ENCODE measurements at regions not wholly inside any gene's neighbourhood (a gene's known extent, or its start where the extent isn't known, plus 50 kb on each side); places are given as distances from the start of the nearest gene placed in this dataset.
"Not testable (repeated sequence)": the region's sequence is repeated elsewhere in the genome, so short reads cannot be mapped to it uniquely, and the experiment has no call there.

- H3K9me3 ChIP-seq, result no peaks in the 10 kb centered on the region
- H3K27ac ChIP-seq, result no peak overlapping the region
- DNase-seq, result no peak
- H3K36me3 ChIP-seq, result no peaks in the 10 kb centered on the region
- intact Hi-C loops (cut with DNase I; ENCODE audit: low total_unique reads), result no loop called here
- H3K27me3 ChIP-seq, result no peaks in the 10 kb centered on the region
- H3K4me1 ChIP-seq, result no peaks in the 10 kb centered on the region
- H3K4me3 ChIP-seq, result no peak overlapping the region
- TF ChIP-seq POLR2A (IDR thresholded peaks at IDR 0.05), result no peak
- TF ChIP-seq, protein P1, sequence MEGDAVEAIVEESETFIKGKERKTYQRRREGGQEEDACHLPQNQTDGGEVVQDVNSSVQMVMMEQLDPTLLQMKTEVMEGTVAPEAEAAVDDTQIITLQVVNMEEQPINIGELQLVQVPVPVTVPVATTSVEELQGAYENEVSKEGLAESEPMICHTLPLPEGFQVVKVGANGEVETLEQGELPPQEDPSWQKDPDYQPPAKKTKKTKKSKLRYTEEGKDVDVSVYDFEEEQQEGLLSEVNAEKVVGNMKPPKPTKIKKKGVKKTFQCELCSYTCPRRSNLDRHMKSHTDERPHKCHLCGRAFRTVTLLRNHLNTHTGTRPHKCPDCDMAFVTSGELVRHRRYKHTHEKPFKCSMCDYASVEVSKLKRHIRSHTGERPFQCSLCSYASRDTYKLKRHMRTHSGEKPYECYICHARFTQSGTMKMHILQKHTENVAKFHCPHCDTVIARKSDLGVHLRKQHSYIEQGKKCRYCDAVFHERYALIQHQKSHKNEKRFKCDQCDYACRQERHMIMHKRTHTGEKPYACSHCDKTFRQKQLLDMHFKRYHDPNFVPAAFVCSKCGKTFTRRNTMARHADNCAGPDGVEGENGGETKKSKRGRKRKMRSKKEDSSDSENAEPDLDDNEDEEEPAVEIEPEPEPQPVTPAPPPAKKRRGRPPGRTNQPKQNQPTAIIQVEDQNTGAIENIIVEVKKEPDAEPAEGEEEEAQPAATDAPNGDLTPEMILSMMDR (IDR thresholded peaks at IDR 0.05), result no peak
Measured at GRCh38 chr1:212512816-212513559, 80.3 kb downstream of the NENF start.

- intact Hi-C loops (cut with DNase I; ENCODE audit: low total_unique reads), result no loop called here
Measured at GRCh38 chr1:212513586-212513985, 80.9 kb downstream of the NENF start.

DNA sequence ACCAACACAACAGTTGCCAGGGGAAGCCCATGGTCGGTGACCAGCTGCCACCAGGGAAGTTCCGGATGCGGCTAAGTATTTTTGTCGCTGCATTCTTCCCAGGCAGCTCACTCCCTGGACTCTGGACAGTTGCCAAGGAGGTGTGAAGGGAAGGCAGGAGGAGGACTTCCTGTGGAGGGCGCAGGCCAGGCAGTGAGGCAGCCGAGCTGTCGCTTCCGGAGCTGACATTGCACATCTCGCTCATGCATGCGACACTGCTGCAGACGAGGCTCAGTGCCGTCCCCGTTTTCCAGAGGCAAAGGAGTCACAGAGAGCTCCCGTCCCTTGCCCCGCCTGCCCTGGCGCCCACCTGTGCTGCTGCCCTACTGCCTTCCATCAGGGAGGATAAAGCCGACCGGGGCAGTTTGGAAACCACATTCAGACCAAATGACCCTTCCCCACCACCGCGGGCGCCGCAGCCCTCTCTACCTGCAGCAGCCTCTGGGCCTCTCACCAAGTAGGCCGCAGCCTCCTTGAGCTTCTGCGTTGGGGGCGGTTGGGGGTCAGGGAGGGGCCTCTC is 81.4 kb downstream of the NENF start:
- DNase-seq, result no peak
- H3K27ac ChIP-seq, result no peak overlapping the region
- H3K4me3 ChIP-seq, result no peak overlapping the region

More at GRCh38 chr1:212513586-212513985, 80.9 kb downstream of the NENF start:
- no peak overlapping the region for H3K4me3 ChIP-seq
- H3K27me3 ChIP-seq, result no peaks in the 10 kb centered on the region
- no peak for TF ChIP-seq POLR2A (IDR thresholded peaks at IDR 0.05)
- TF ChIP-seq, protein P1 (IDR thresholded peaks at IDR 0.05), result no peak
- no peaks in the 10 kb centered on the region for H3K9me3 ChIP-seq
- H3K36me3 ChIP-seq, result no peaks in the 10 kb centered on the region
- no peaks in the 10 kb centered on the region for H3K4me1 ChIP-seq
- no peak for DNase-seq
- H3K27ac ChIP-seq, result no peak overlapping the region

GRCh38 chr1:212514782-212515181 is 82.1 kb downstream of the NENF start:
- H3K27me3 ChIP-seq, result no peaks in the 10 kb centered on the region
- H3K36me3 ChIP-seq, result no peaks in the 10 kb centered on the region
- intact Hi-C loops (cut with DNase I; ENCODE audit: low total_unique reads), result no loop called here
- peak overlapping the region in 1 of 2 donors; percentile 19 for H3K27ac ChIP-seq
- H3K4me3 ChIP-seq, result peak overlapping the region in 1 of 2 donors; percentile 20
- no peaks in the 10 kb centered on the region for H3K9me3 ChIP-seq
- no peak for TF ChIP-seq POLR2A (IDR thresholded peaks at IDR 0.05)
- no peak for DNase-seq
- no peaks in the 10 kb centered on the region for H3K4me1 ChIP-seq

More for the DNA sequence above, 81.4 kb downstream of the NENF start:
- TF ChIP-seq POLR2A (IDR thresholded peaks at IDR 0.05), result no peak
- TF ChIP-seq, protein P1 (IDR thresholded peaks at IDR 0.05), result no peak
- H3K9me3 ChIP-seq, result no peaks in the 10 kb centered on the region
- H3K4me1 ChIP-seq, result no peaks in the 10 kb centered on the region
- no peaks in the 10 kb centered on the region for H3K36me3 ChIP-seq
- intact Hi-C loops (cut with DNase I; ENCODE audit: low total_unique reads), result no loop called here
- no peaks in the 10 kb centered on the region for H3K27me3 ChIP-seq

DNA sequence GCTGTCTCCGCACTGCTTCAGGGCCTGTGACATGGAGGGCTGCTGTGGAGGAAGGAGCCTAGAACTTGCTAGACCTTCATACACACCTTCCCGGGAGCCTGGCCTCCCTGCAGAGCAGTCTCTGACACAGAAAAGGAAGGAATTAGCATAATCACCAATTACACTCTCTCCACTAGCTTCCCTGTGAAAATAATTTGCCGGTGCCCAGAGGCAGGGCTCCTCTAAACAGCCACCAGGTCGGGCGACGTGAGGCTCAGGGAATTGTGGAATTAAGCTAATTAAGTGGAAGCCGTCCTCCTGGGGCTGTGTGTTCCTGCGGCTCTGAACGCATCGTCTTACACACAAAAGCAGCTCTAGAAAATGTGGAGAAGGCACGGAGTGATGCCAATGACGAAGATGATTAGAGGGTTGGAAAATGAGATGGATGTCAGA is 82.6 kb downstream of the NENF start:
- no peak overlapping the region for H3K27ac ChIP-seq
- no peaks in the 10 kb centered on the region for H3K4me1 ChIP-seq
- no peak for TF ChIP-seq POLR2A (IDR thresholded peaks at IDR 0.05)
- TF ChIP-seq, protein P1 (IDR thresholded peaks at IDR 0.05), result no peak
- DNase-seq, result no peak
- intact Hi-C loops (cut with DNase I; ENCODE audit: low total_unique reads), result no loop called here
- H3K36me3 ChIP-seq, result no peaks in the 10 kb centered on the region
- H3K9me3 ChIP-seq, result no peaks in the 10 kb centered on the region
- H3K27me3 ChIP-seq, result no peaks in the 10 kb centered on the region
- no peak overlapping the region for H3K4me3 ChIP-seq

DNA sequence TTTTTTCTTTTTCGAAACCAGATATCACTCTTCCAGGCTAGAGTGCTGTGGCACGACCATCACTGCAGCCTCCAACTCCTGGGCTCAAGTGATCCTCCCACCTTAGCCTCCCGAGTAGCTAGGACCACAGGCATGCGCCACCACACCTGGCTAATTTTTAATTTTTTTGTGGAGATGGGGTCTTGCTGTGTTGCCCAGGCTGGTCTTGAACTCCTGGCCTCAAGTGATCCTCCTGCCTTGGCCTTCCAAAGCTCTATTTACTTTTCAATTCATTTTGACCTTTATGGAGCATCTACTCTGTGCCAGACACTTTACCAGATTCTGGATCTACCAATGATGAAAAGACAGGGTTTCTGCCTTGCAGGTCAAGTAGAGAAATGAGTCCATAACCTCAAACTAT is 83.3 kb downstream of the NENF start:
- H3K4me3 ChIP-seq; H3K9me3 ChIP-seq; H3K27ac ChIP-seq; DNase-seq; H3K27me3 ChIP-seq; H3K36me3 ChIP-seq; H3K4me1 ChIP-seq; intact Hi-C loops (cut with DNase I; ENCODE audit: low total_unique reads): not testable (repeated sequence)

Data from uterus (tissue), 3 donors.